SH-SY5Y (cell line): ENCODE measurements at regions not wholly inside any gene's neighbourhood (a gene's known extent, or its start where the extent isn't known, plus 50 kb on each side); places are given as distances from the start of the nearest gene placed in this dataset.

Source experiments
- GATA2 ChIP-seq: IDR thresholded peaks from 2 replicates; pipeline ENCODE4 v1.6.1; 2011; ENCODE audit warnings: mild to moderate bottlenecking, low read depth, low read length
- GATA3 ChIP-seq: IDR thresholded peaks from 2 replicates; pipeline ENCODE4 v1.6.1; 2011; ENCODE audit warnings: low read depth, mild to moderate bottlenecking, low read length, moderate library complexity

DNA sequence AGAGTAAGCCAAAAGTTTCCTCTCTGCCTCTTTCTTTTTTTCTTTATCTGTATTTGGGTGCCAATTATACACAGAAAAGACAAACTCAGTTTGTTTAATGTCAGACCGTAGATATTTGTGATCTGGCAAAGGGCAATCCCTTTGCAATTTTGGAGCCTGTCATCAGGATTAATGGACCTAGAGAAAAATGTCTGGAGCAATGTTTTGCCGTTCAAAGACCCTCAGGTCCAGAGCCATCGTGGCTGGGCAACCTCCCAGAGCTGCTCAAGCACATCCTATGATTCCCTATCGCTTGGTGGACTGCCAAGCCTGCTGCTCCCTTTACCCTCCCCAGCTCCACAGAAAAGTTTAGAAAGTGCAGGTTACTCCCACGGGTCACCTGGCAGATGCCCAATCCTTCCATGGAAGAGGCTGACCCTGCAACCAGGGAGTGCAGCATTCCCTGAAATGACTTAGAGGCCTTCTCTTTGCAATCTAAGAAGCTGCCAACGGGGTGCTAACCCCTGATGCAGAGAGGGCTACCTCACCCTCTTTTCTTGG, 112.5 kb upstream of the NGF start:
- no peak for TF ChIP-seq GATA2
- no peak for TF ChIP-seq GATA3
